ENCODE measurements at regions not wholly inside any gene's neighbourhood (a gene's known extent, or its start where the extent isn't known, plus 50 kb on each side); places are given as distances from the start of the nearest gene placed in this dataset.

DNA sequence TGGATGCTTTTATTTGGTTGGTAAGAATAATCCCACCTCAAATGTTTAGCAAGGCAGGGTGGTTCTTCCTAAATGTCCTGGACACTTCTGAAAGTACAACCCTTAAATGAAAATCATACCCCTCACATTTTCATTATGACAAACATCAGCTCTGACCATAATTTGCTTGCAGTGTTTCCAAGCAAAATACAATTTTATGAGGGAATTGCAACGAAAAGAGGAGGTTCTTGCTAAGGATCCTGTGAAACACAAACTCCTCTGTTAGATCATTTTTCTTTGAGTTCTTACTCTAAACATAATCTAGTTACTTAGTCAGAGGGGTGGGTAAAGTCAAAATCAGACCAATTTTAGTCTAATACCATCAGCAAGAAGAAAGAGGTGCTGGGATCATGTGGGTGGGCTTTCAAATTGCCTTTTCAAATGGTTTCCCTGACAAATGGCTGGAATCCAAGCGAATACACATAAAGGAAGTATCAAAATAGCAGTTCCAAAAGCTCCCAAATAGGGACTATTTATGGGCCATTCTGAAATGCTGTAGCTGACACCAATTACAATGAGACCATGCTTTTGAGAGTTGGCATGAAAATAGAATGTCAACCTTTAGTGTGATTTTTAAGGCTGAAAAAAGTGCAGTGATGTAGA, 164.9 kb upstream of the INHBA start:
- TF ChIP-seq CTCF (IDR thresholded peaks at IDR 0.05; ENCODE audit: low read depth, low read length), result no peak
- Histone ChIP-seq H3K27ac (ENCODE audit: low read depth, low read length) (no peak overlapping the region), H3K4me3 (ENCODE audit: low read depth, low read length) (no peak overlapping the region), H3K27me3 (ENCODE audit: control insufficient read depth, insufficient read depth, low read length) (no peaks in the 10 kb centered on the region), H3K9me3 (ENCODE audit: control insufficient read depth, insufficient read depth, low read length) (peaks cover 12% of the 10 kb centered on the region)
- POLR2A ChIA-PET, result no interaction called here
- no peak for DNase-seq (ENCODE audit: low read depth, low spot score)
- CTCF ChIA-PET, result no interaction called here

DNA sequence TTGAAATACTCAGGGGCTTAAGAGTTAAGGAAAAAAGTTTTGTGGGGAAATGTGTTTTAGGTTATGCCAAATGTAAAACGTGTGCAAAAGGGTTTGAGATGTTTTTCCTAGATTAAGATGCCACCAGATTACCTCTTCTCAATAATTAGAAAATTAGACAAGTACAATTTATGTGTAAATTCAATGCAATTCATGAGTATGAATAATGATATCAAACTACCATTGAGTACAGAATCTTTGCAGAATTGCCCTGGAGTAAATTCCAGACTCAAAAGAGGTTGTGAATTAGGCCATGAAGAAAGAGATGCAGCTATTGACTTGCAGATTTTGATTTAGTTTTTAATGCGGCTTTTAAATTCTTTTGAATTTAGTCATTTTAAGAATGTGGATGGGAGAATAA, 159.4 kb upstream of the INHBA start:
- Histone ChIP-seq H3K4me3 (ENCODE audit: low read depth, low read length) (no peak overlapping the region), H3K9me3 (ENCODE audit: control insufficient read depth, insufficient read depth, low read length) (peaks cover 12% of the 10 kb centered on the region), H3K27ac (ENCODE audit: low read depth, low read length) (no peak overlapping the region), H3K27me3 (ENCODE audit: control insufficient read depth, insufficient read depth, low read length) (no peaks in the 10 kb centered on the region)
- no peak for DNase-seq (ENCODE audit: low read depth, low spot score)
- CTCF ChIA-PET, result interaction anchor here (0.9 to 1.0 kb wide), 2 partner anchors 10 to 24 kb away, joined by 3 read pairs; no protein-coding TSS in a partner anchor
- POLR2A ChIA-PET, result no interaction called here
- TF ChIP-seq CTCF (IDR thresholded peaks at IDR 0.05; ENCODE audit: low read depth, low read length), result no peak

DNA sequence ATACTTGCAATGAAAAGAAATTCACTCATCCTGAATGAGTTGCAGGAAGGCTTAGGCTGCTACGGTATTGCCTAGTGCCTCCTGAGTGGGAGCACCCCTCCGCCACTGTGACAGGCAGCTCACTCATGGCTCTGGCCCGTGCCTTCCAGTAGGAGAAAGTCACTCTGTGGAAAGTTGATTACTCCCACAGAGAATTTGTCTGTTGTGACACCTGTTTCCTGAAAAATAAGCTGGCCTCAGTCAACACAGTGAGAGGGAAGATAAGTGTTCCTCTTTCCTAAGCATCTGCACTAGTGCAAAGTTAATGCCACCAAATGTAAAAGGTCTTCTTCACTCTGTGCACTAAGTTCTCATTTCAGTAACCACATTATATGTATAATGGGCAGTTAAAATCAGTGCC, 158.8 kb upstream of the INHBA start:
- ChIA-PET CTCF (interaction anchor here (0.9 kb wide), 1 partner anchor 25 kb away, joined by 3 read pairs; no protein-coding TSS in a partner anchor), POLR2A (no interaction called here)
- TF ChIP-seq CTCF (IDR thresholded peaks at IDR 0.05; ENCODE audit: low read depth, low read length), result no peak
- Histone ChIP-seq H3K27ac (ENCODE audit: low read depth, low read length) (no peak overlapping the region), H3K27me3 (ENCODE audit: control insufficient read depth, insufficient read depth, low read length) (no peaks in the 10 kb centered on the region), H3K4me3 (ENCODE audit: low read depth, low read length) (no peak overlapping the region), H3K9me3 (ENCODE audit: control insufficient read depth, insufficient read depth, low read length) (peaks cover 12% of the 10 kb centered on the region)
- DNase-seq (ENCODE audit: low read depth, low spot score), result no peak

DNA sequence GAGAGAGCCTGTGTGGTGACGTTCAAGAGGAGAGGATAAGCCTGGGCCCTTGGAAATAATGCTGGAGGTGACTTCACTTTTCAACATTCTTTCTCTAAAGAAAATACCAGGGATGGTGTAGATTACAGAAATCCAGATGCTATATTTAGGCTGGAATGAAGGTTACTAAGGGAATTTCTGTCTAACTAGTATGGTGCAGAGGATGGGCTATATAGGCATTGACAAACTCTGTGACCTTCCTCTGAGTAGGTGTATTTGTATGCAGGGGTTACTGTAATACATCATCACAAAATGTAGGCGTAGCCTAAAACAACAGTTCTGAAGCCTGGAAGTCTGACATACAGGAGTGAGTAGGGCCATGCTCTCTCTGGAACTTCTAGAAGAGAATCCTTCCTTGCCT, 155.3 kb upstream of the INHBA start:
- peak; percentile 42 for DNase-seq (ENCODE audit: low read depth, low spot score)

DNA sequence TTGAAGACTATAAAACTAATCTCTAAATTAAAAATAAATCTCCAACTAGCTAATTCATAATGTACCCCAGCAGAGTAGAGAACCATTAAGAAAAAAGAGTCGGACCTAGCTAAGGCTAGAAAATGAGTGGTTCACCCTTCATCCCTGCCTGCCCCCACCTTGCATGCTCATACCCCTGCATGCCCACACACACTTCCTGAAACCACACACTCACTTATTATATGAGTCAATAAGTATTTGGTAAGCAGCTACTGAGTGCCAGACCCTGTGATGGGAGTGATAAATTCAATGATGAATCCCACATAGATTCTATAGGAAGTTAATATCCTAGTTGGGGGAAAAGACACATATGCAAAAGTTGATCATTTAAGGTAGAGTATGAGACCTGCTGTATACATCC, 152.9 kb upstream of the INHBA start:
- DNase-seq (ENCODE audit: low read depth, low spot score), result no peak
- no peak for TF ChIP-seq CTCF (IDR thresholded peaks at IDR 0.05; ENCODE audit: low read depth, low read length)
- Histone ChIP-seq H3K9me3 (ENCODE audit: control insufficient read depth, insufficient read depth, low read length) (no peaks in the 10 kb centered on the region), H3K27me3 (ENCODE audit: control insufficient read depth, insufficient read depth, low read length) (no peaks in the 10 kb centered on the region), H3K27ac (ENCODE audit: low read depth, low read length) (no peak overlapping the region), H3K4me3 (ENCODE audit: low read depth, low read length) (no peak overlapping the region)
- ChIA-PET POLR2A (no interaction called here), CTCF (no interaction called here)

More for the DNA sequence above, 155.3 kb upstream of the INHBA start:
- no peak for TF ChIP-seq CTCF (IDR thresholded peaks at IDR 0.05; ENCODE audit: low read depth, low read length)
- Histone ChIP-seq H3K4me3 (ENCODE audit: low read depth, low read length) (no peak overlapping the region), H3K27me3 (ENCODE audit: control insufficient read depth, insufficient read depth, low read length) (no peaks in the 10 kb centered on the region), H3K27ac (ENCODE audit: low read depth, low read length) (no peak overlapping the region), H3K9me3 (ENCODE audit: control insufficient read depth, insufficient read depth, low read length) (no peaks in the 10 kb centered on the region)
- ChIA-PET POLR2A (no interaction called here), CTCF (no interaction called here)

Data from AG04450 (cell line).